ENCODE measurements at regions not wholly inside any gene's neighbourhood (a gene's known extent, or its start where the extent isn't known, plus 50 kb on each side); places are given as distances from the start of the nearest gene placed in this dataset.

GRCh38 chr10:20963721-20964595 is 66.8 kb upstream of the NEBL start:
- TF ChIP-seq BRCA1 (IDR thresholded peaks at IDR 0.05; ENCODE audit: low read depth, low read length) (no peak), BACH1 (IDR thresholded peaks at IDR 0.05; ENCODE audit: low read length) (no peak)
- Histone ChIP-seq H4K20me1 (replicated peaks in 1 of 2; ENCODE audit: control insufficient read depth in 1 of 2, insufficient read depth in 2 of 2, low read length in 2 of 2) (no peaks in the 10 kb centered on the region), H3K9me3 (ENCODE audit: insufficient read depth in 2 of 2, low read depth in 1 of 2, low read length in 1 of 2) (no peaks in the 10 kb centered on the region; a peak in 1 of 4 replicates), H3K36me3 (ENCODE audit: control insufficient read depth in 2 of 4, insufficient read depth in 4 of 4, low read length in 3 of 4) (no peaks in the 10 kb centered on the region), H3K14ac (ENCODE audit: insufficient read length) (no peak overlapping the region), H2BK15ac (ENCODE audit: low read length) (no peak overlapping the region), H2BK120ac (replicated peaks; ENCODE audit: low read depth, low read length) (no peak overlapping the region), H3K23me2 (ENCODE audit: low read depth, low read length) (no peaks in the 10 kb centered on the region), H3K27ac (ENCODE audit: low read depth, low read length) (no peak overlapping the region), H4K5ac (ENCODE audit: insufficient read length, low read depth, low read length) (no peak overlapping the region), H2BK5ac (ENCODE audit: low read depth, low read length) (no peak overlapping the region), H3K79me1 (ENCODE audit: low read depth, low read length) (no peaks in the 10 kb centered on the region), H3K4me1 (replicated peaks in 1 of 4; ENCODE audit: control insufficient read depth in 3 of 4, insufficient read depth in 4 of 4, low read length in 3 of 4) (peaks cover 0 to 8% (median 3%) of the 10 kb centered on the region in 4 experiments; a peak in 3 of 7 replicates), H3K4me3 (ENCODE audit: extremely low read depth in 1 of 4, insufficient read depth in 2 of 4, low read depth in 3 of 4, low read length in 4 of 4) (no peak overlapping the region), H2AFZ (ENCODE audit: low read length) (no peak overlapping the region), H3K4me2 (ENCODE audit: insufficient read depth in 1 of 2, low read depth in 2 of 2, low read length in 2 of 2) (no peak overlapping the region), H4K91ac (replicated peaks; ENCODE audit: insufficient read length, low read length) (no peak overlapping the region), H3K23ac (ENCODE audit: insufficient read length) (no peak overlapping the region), H4K8ac (ENCODE audit: extremely low read depth, insufficient read depth, low read length) (no peak overlapping the region), H3K27me3 (replicated peaks in 1 of 4; ENCODE audit: control insufficient read depth in 3 of 4, extremely low read depth in 1 of 4, insufficient read depth in 3 of 4, low read length in 3 of 4) (peaks cover 0 to 1% (median 0%) of the 10 kb centered on the region in 4 experiments; a peak in 1 of 7 replicates), H3K56ac (replicated peaks; ENCODE audit: insufficient read length, low read depth, low read length) (no peak overlapping the region), H3K9ac (replicated peaks in 1 of 4; ENCODE audit: extremely low read depth in 1 of 4, low read depth in 3 of 4, low read length in 3 of 4) (no peak overlapping the region), H3K4ac (replicated peaks; ENCODE audit: insufficient read length, low read depth, low read length) (no peak overlapping the region), H3K79me2 (ENCODE audit: control insufficient read depth in 1 of 2, insufficient read depth in 2 of 2, low read length in 2 of 2) (no peaks in the 10 kb centered on the region), H3K18ac (ENCODE audit: extremely low read depth, low read length) (no peak overlapping the region), H2AK5ac (ENCODE audit: low read depth, low read length) (no peak overlapping the region), H2BK20ac (ENCODE audit: low read length) (no peak overlapping the region), H2BK12ac (ENCODE audit: low read depth, low read length) (no peak overlapping the region)
- DNase-seq (ENCODE audit: low read depth in 1 of 2, low spot score in 2 of 2), result no peak
- ChIA-PET CTCF (ENCODE audit: partially characterized antibody) (interaction anchor here (1.1 kb wide), 1 partner anchor 107 kb away, joined by 4 read pairs; no protein-coding TSS in a partner anchor), POLR2A (ENCODE audit: partially characterized antibody) (no interaction called here)
- FAIRE-seq, result no peak
- 87% methylated on average over 5 of the region's 5 CpGs; no CpG with 5 or more reads in 1 of the 2 experiments for WGBS, 2 experiments (ENCODE audit: extremely low coverage in 1 of 2, insufficient coverage in 1 of 2, insufficient read length in 1 of 2, insufficient replicate concordance in 2 of 2, low coverage in 1 of 2, low lambda C conversion rate in 2 of 2, missing lambda C conversion rate in 1 of 2)
